ENCODE measurements at regions not wholly inside any gene's neighbourhood (a gene's known extent, or its start where the extent isn't known, plus 50 kb on each side); places are given as distances from the start of the nearest gene placed in this dataset.

- no peak for DNase-seq (ENCODE audit: extremely low read depth, low read depth)
- TF ChIP-seq CTCF (IDR thresholded peaks at IDR 0.05; ENCODE audit: low read depth, low read length): no peak
These were observed 280.2 kb upstream of the PWP1 start for GRCh38 chr12:107405436-107405835.

DNA sequence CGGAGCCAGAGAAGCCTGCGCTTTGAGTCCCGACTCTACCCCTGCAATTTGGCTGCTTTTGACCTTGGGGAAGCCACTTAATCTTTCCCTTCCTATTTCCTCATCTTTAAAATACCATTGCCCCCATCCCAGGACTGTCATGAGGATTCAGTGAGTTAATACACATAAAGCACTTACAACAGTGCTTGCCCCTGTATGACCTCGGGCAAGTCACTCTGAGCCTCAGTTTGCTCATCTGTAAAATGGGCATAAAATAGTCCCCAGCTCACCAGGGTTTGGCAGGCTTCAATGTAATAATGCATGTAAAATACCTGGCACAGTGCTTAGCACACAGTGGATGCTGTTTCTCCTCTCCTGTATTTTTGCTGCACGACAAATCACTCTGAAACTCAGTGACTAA lies 278.7 kb upstream of the PWP1 start:
- TF ChIP-seq CTCF (IDR thresholded peaks at IDR 0.05; ENCODE audit: low read depth, low read length): no peak
- DNase-seq (ENCODE audit: extremely low read depth, low read depth): no peak

DNA sequence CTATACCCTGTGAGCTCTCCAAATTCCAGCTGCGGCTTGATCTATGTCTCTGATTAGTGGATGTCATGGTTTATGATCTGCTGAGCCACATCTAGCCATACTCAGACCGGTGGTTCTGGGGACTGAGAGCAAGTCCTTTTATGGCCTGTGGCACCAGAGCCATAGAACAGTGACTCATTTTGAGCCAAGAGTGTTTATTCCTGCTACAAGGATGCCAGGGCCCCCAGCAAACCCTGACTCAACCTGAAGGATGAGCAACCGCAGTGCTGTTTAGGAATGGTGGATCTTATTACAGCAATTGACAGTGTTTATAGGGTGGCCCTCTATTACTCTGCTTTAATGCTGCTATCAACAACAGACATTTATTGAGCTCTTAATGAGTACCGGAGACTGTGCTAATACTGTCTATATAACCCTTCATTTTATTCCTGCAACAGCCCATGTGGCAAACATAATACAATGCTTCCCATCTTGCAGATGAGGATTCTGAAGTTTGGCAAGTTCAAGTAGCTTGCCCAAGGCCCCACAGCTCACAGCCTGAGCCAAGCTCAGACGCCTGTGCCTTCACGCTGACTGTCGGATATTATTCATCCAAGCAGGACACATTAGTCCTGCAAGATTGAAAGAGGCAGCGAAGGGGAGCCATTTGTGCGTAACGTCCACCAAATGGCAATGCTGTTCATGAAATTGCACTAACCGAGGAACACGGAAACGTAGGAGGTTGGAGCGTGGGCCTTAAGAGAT lies 273.6 kb upstream of the PWP1 start:
- DNase-seq (ENCODE audit: extremely low read depth, low read depth): no peak
- no peak for TF ChIP-seq CTCF (IDR thresholded peaks at IDR 0.05; ENCODE audit: low read depth, low read length)

- DNase-seq (ENCODE audit: extremely low read depth, low read depth): no peak
These were observed 270.5 kb upstream of the PWP1 start for GRCh38 chr12:107415071-107415470.

DNA sequence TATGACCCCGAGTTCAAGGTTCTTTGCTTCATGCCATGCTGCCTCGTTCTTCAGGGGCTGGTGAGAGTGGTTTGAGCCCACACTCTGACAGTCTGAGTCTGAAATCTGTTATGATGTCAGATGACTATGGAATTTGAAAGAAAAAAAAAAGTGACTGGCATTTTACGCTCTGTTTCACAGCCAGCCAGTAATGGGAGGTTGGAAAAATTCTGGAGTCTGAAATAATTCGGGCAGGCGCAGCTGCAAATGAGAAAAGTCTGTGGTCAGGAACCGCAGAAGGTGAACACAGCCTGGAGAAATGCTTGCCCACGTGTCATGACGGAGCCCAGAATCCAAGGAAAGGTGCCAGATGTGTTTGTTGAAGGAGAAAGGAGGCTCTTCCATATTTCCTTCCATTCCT lies 269.8 kb upstream of the PWP1 start:
- TF ChIP-seq CTCF (IDR thresholded peaks at IDR 0.05; ENCODE audit: low read depth, low read length): no peak
- peak; percentile 73 for DNase-seq (ENCODE audit: extremely low read depth, low read depth)

More at GRCh38 chr12:107415071-107415470, 270.5 kb upstream of the PWP1 start:
- TF ChIP-seq CTCF (IDR thresholded peaks at IDR 0.05; ENCODE audit: low read depth, low read length): no peak

- TF ChIP-seq CTCF (IDR thresholded peaks at IDR 0.05; ENCODE audit: low read depth, low read length): no peak
These were observed 268.6 kb upstream of the PWP1 start for GRCh38 chr12:107417004-107417403.

GRCh38 chr12:107418981-107419380 lies 266.6 kb upstream of the PWP1 start:
- DNase-seq (ENCODE audit: extremely low read depth, low read depth): no peak
- TF ChIP-seq CTCF (IDR thresholded peaks at IDR 0.05; ENCODE audit: low read depth, low read length): no peak

More at GRCh38 chr12:107417004-107417403, 268.6 kb upstream of the PWP1 start:
- no peak for DNase-seq (ENCODE audit: extremely low read depth, low read depth)
